ENCODE measurements at regions not wholly inside any gene's neighbourhood (a gene's known extent, or its start where the extent isn't known, plus 50 kb on each side); places are given as distances from the start of the nearest gene placed in this dataset.

DNA sequence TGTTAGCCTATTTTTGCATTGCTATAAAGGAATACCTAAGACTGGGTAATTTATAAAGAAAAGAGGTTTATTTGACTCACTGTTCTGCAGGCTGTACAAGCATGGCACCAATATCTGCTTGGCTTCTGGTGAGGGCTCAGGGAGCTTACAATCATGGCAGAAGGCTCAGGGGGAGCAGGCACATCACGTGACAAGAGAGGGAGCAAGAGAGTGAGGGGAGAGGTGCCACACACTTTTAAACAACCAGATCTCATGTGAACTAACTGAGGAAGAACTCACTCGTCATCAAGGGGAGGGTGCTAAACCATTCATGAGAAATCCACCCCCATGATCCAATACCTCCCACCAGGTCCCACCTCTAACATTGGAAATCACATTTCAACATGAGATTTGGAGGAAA lies 73.9 kb upstream of the ADCY1 start:
- Histone ChIP-seq H3K9me3 (no peaks in the 10 kb centered on the region), H3K36me3 (no peaks in the 10 kb centered on the region), H3K27me3 (no peaks in the 10 kb centered on the region), H3K27ac (no peak overlapping the region), H3K4me3 (no peak overlapping the region), H3K4me1 (ENCODE audit: insufficient read depth) (no peaks in the 10 kb centered on the region)
- DNase-seq = no peak
- intact Hi-C loops (cut with DNase I) = no loop called here
- 52 to 77% (median 57%) methylated on average over 2 of the region's 2 CpGs for WGBS, 3 donors
- TF ChIP-seq POLR2A (IDR thresholded peaks at IDR 0.05) = no peak
- no peak for TF ChIP-seq EP300 (IDR thresholded peaks at IDR 0.05)
- TF ChIP-seq, protein P1, sequence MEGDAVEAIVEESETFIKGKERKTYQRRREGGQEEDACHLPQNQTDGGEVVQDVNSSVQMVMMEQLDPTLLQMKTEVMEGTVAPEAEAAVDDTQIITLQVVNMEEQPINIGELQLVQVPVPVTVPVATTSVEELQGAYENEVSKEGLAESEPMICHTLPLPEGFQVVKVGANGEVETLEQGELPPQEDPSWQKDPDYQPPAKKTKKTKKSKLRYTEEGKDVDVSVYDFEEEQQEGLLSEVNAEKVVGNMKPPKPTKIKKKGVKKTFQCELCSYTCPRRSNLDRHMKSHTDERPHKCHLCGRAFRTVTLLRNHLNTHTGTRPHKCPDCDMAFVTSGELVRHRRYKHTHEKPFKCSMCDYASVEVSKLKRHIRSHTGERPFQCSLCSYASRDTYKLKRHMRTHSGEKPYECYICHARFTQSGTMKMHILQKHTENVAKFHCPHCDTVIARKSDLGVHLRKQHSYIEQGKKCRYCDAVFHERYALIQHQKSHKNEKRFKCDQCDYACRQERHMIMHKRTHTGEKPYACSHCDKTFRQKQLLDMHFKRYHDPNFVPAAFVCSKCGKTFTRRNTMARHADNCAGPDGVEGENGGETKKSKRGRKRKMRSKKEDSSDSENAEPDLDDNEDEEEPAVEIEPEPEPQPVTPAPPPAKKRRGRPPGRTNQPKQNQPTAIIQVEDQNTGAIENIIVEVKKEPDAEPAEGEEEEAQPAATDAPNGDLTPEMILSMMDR (IDR thresholded peaks at IDR 0.05) = no peak

DNA sequence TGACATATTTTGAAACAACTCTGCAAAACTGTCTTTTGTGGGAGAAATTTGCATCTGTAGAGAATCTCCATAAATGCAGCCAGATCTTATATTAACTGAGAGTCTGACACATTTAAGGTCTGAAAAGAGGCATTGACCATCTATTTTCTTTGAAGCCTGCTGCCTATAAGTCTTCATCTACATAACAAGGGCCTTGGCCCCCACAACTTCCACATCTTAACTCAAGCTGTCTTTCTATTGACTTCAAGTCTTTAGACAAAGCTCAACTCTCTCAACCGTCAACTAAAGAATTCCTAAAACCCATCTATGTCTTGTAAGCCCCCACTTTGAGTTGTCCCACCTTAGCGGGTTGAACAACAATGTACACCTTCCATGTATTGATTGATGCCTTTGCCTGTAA lies 72.4 kb upstream of the ADCY1 start:
- H3K4me1 ChIP-seq (ENCODE audit: insufficient read depth) = no peaks in the 10 kb centered on the region
- intact Hi-C loops (cut with DNase I) = no loop called here
- H3K27me3 ChIP-seq = no peaks in the 10 kb centered on the region
- WGBS, 3 donors = 55 to 66% (median 60%) methylated on average over 2 of the region's 2 CpGs
- no peak for DNase-seq
- H3K4me3 ChIP-seq = no peak overlapping the region
- no peak overlapping the region for H3K27ac ChIP-seq
- H3K9me3 ChIP-seq = no peaks in the 10 kb centered on the region
- no peak for TF ChIP-seq POLR2A (IDR thresholded peaks at IDR 0.05)
- TF ChIP-seq, protein P1 (IDR thresholded peaks at IDR 0.05) = no peak
- TF ChIP-seq EP300 (IDR thresholded peaks at IDR 0.05) = no peak
- no peaks in the 10 kb centered on the region for H3K36me3 ChIP-seq

DNA sequence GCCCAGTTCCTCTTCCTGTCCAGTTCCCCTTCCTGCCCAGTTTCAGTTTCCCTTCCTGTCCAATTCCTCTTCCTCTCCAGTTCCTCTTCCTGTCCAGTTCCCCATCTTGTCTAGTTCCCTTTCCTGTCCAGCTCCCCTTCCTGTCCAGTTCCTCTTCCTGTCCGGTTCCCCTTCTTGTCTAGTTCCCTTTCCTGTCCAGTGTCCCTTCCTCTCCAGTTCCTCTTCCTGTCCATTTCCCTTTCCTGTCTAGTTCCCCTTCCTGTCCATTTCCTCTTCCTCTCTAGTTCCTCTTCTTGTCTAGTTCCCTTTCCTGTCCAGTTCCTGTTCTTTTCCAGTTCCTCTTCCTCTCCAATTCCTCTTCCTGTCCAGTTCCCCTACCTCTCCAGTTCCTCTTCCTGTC lies 68.1 kb upstream of the ADCY1 start:
- no peak overlapping the region for H3K4me3 ChIP-seq
- TF ChIP-seq POLR2A (IDR thresholded peaks at IDR 0.05) = no peak
- TF ChIP-seq EP300 (IDR thresholded peaks at IDR 0.05) = no peak
- TF ChIP-seq, protein P1 (IDR thresholded peaks at IDR 0.05) = no peak
- H3K9me3 ChIP-seq = no peaks in the 10 kb centered on the region
- intact Hi-C loops (cut with DNase I) = no loop called here
- no peaks in the 10 kb centered on the region for H3K27me3 ChIP-seq
- 80 to 85% (median 83%) methylated on average over 1 of the region's 1 CpG for WGBS, 3 donors
- no peaks in the 10 kb centered on the region for H3K36me3 ChIP-seq
- H3K27ac ChIP-seq = no peak overlapping the region
- no peak for DNase-seq
- H3K4me1 ChIP-seq (ENCODE audit: insufficient read depth) = no peaks in the 10 kb centered on the region

DNA sequence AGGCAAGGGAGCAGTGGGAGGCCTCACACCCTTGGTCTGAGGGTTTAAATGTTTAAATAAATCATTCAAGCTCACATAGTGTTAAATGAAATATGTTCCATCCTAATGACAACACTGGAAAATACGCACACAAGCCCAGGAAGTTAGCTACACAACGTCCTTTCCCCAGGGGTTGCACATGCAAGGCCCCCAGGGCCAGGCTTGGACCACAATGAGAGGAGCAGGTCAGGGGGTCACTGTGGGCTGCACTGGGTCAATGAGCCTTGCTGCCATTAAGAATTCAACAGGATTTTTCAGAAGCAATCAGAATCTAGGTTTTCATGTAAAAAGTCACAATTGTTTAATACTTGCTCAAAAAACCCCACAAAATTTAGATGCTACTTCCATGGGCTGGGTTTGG lies 64.9 kb upstream of the ADCY1 start:
- no peaks in the 10 kb centered on the region for H3K9me3 ChIP-seq
- DNase-seq = no peak
- TF ChIP-seq, protein P1 (IDR thresholded peaks at IDR 0.05) = no peak
- TF ChIP-seq EP300 (IDR thresholded peaks at IDR 0.05) (no peak), POLR2A (IDR thresholded peaks at IDR 0.05) (no peak)
- no peaks in the 10 kb centered on the region for H3K27me3 ChIP-seq
- WGBS, 3 donors = 50 to 58% (median 57%) methylated on average over 2 of the region's 2 CpGs
- no peak overlapping the region for H3K27ac ChIP-seq
- no peaks in the 10 kb centered on the region for H3K4me1 ChIP-seq (ENCODE audit: insufficient read depth)
- H3K4me3 ChIP-seq = no peak overlapping the region
- no peaks in the 10 kb centered on the region for H3K36me3 ChIP-seq
- intact Hi-C loops (cut with DNase I) = no loop called here

Data from ovary (tissue), 7 donors.